ENCODE measurements at regions not wholly inside any gene's neighbourhood (a gene's known extent, or its start where the extent isn't known, plus 50 kb on each side); places are given as distances from the start of the nearest gene placed in this dataset.
"Not testable (repeated sequence)": the region's sequence is repeated elsewhere in the genome, so short reads cannot be mapped to it uniquely, and the experiment has no call there.

DNA sequence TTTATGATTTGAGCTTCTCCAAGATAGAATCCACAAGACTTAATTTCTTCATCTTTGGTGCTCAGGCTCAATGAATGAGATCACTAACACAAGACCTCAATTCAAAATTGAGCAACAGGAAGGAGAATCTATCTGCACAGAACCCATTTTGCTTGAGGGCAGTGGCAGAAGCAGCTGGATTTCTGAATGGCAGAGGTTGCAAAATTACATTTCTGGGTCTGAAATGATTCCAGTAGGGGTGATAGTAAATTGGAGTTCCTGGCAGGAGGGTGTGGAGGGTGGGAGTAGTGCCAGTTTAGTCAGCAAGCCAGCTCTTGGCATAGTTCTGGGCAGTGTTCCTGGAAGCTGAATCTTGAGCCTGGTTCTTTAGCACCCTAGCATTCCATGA lies 281.1 kb downstream of the SLC7A11 start:
- ChIA-PET CTCF (no interaction called here), POLR2A (no interaction called here)

DNA sequence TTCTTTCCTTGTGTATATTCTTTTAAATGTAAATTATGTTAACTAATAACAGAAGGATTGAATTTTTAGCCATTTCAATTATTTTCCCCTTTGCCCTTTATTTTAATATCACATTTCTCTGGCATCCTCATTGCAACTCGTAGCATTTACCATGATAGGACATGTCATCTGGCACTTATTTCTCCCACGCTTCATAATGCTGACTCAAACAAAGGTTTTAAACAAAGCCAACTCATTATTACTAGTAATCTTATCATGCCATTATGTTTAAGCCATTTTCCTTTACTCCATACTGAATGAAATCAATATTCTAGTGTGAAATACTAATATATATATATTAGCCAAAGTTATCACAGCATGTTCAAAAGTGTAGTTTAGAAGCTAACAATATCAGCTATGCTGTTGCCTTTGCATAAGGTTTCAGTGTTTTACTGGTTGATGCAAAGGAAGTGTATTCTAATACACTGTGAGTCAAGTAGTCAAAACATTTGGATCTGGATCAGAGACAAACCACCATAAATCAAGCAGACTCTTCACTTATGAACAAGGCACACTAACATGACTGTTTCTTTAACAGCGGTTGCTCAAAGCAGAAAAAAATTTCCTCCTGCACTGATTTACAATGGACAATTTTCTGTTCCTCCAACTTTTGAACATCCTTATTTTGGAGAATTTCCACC lies 281.6 kb downstream of the SLC7A11 start:
- ChIA-PET POLR2A (no interaction called here), CTCF (no interaction called here)

GRCh38 chr4:137957806-137958205 lies 284.3 kb downstream of the SLC7A11 start:
- ChIA-PET CTCF (no interaction called here), POLR2A (no interaction called here)

- POLR2A ChIA-PET: no interaction called here
- CTCF ChIA-PET: no interaction called here
Observed at GRCh38 chr4:137956256-137956655, 285.9 kb downstream of the SLC7A11 start.

- CTCF ChIA-PET: no interaction called here
- POLR2A ChIA-PET: no interaction called here
Observed at GRCh38 chr4:137955595-137955994, 286.6 kb downstream of the SLC7A11 start.

DNA sequence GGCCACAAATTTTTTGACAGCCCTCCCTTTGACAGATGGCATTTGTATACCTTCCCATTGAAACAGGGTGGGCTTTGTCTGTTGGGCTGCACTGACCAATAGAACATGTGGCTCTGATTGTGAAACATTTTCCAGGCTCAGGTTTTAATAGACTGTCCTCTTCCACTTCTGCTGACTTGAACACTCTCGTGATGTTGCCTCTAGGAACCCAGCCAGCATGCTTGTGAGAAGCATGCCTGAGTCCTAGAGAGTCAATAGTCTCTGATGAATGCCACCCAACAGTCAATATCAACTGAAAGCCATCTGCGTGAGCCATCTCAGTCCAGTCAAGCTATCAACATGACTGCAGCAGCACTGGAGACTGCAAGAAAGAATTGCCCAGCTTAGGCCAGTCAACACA lies 290.0 kb downstream of the SLC7A11 start:
- ChIA-PET CTCF (no interaction called here), POLR2A (no interaction called here)

DNA sequence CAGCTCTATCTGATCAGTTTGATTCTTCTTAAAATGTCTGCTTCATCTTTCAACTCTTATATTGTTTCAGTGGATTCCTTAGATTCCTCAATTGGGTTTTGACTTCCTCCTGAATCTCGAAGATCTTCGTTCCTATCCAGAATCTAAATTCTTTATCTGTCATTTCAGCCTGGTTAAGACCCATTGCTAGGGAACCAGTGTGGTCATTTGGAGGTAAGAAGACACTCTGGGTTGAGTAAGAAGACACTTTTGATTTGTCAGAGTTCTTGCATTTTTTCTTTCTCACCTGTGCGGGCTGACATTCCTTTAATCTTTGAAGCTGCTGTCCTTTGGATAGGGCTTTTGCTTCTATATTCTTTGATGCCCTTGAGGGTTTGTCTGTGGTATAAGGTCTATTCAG lies 291.9 kb downstream of the SLC7A11 start:
- ChIA-PET CTCF (no interaction called here), POLR2A (no interaction called here)

GRCh38 chr4:137949746-137950145 lies 292.4 kb downstream of the SLC7A11 start:
- ChIA-PET CTCF (no interaction called here), POLR2A (no interaction called here)

- POLR2A ChIA-PET: no interaction called here
Observed at GRCh38 chr4:137946453-137947174, 295.5 kb downstream of the SLC7A11 start.

DNA sequence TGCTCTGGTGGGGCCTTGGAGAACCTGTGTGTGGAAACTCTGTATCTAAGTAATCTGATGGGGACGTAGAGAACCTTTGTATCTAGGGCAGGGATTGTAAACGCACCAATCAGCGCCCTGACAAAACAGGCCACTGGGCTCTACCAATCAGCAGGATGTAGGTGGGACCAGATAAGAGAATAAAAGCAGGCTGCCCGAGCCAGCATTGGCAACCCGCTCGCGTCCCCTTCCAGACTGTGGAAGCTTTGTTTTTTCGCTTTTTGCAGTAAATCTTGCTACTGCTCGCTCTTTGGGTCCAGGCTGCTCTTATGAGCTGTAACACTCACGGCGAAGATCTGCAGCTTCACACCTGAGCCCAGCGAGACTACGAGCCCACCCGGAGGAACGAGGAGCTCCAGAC lies 299.3 kb downstream of the SLC7A11 start:
- CTCF ChIA-PET, POLR2A ChIA-PET: not testable (repeated sequence)

More at GRCh38 chr4:137946453-137947174, 295.5 kb downstream of the SLC7A11 start:
- CTCF ChIA-PET: no interaction called here

GRCh38 chr4:137942015-137942515 lies 300.1 kb downstream of the SLC7A11 start:
- POLR2A ChIA-PET, CTCF ChIA-PET: not testable (repeated sequence)

DNA sequence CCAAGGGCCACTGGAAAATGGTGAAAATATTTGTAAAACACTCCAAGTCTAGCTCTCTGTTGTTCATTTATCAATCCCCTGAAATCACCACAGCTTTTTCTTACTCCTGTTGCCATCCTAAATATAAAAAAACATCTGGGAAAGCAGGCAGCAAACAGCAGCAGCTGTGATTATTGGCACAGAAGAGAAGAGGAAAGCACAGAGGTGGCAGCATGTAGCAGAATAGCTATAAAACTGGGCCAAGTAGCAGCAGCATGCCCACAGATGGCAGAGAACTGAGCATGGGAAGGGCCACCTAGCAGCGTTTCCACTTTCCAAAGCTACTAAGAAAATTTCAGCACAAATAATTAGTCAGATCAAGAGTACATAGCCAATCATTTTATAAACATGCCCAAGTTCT lies 307.2 kb downstream of the SLC7A11 start:
- ChIA-PET CTCF (interaction anchor here (1.2 kb wide), 1 partner anchor 14 kb away, joined by 3 read pairs; no protein-coding TSS in a partner anchor), POLR2A (no interaction called here)

GRCh38 chr4:137934046-137934445 lies 308.1 kb downstream of the SLC7A11 start:
- CTCF ChIA-PET: no interaction called here
- POLR2A ChIA-PET: no interaction called here

- POLR2A ChIA-PET: no interaction called here
- CTCF ChIA-PET: no interaction called here
Observed at GRCh38 chr4:137927972-137928371, 314.2 kb downstream of the SLC7A11 start.

GRCh38 chr4:137923494-137923893 lies 318.7 kb downstream of the SLC7A11 start:
- ChIA-PET POLR2A (no interaction called here), CTCF (no interaction called here)

DNA sequence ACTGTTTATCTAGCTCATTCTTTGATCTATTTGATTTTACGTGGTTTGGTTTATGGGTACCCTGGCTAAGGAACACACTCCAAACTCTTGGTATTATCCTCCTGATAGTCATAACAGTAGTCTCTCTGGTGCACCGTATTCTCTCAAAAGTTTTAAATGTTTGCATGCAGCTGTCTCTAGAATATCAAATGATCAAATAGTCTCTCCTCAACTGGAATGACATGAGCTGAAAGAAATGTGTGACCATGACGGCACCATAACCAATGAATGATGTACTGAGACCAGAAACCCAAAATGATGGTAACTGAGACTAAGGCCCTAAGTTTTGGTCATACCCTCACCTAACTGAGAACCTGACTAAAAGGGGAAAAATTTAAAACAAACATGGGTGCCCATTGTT lies 319.4 kb downstream of the SLC7A11 start:
- ChIA-PET CTCF (no interaction called here), POLR2A (no interaction called here)

GRCh38 chr4:137909529-137910309 lies 332.4 kb downstream of the SLC7A11 start:
- ChIA-PET POLR2A (no interaction called here), CTCF (no interaction called here)

DNA sequence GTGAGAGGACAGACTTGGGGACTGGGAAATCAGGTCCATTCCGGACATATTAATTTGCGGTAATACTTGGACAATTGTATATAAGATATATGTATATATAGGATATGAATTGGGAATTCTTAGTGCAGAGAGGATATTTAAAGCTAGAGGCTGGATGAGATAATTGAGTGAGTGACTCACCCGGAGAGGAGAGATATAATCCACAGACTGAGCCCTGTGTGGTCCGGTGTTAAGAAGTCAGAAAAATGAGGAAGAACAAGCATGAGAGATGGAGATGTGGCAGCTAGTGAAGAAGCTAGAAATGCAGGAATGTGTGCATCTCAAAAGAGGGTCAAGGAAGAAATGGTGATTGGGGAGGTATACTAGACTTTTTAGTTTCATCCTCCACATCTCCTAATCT lies 336.2 kb downstream of the SLC7A11 start:
- CTCF ChIA-PET: no interaction called here
- POLR2A ChIA-PET: no interaction called here

DNA sequence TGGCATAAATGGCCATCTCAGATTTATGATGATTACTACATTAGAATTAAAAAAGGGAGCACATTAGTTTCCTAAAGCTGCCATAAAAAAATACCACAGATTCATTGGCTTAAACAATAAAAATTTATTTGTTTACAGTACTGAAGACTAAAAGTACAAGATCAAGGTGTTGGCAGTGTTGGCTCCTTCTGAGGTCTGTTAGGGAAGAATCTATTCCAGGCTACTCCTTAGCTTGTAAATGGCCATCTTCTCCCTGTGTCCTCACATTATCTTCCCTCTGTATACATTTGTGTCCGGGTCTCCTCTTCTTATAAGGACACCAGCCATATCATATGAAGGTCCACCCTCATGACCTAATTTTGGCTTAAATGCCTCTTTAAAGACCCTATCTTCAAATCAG lies 341.0 kb downstream of the SLC7A11 start:
- CTCF ChIA-PET: no interaction called here
- POLR2A ChIA-PET: no interaction called here

DNA sequence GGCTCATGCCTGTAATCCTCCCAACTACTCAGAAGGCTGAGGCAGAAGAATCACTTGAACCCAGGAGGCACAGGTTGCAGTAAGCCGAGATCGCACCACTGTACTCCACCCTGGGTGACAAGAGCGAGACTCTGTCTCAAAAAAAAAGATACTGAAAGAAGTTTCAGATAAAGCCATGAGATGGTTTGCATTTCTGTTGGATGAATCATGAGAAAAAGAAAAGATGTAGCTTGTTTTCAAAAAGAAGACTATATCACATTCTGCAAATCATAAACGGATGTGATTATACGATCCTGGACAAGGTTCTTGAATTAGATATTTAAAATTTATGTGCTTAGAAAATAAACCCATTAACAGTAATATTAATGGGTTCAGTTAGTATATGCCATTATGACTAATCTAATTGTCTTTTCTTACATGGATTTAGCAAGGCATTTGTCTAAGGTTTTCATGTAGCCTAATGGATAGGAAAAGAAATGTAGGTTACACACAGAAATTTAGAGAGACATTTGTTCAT lies 345.9 kb downstream of the SLC7A11 start:
- CTCF ChIA-PET: no interaction called here

DNA sequence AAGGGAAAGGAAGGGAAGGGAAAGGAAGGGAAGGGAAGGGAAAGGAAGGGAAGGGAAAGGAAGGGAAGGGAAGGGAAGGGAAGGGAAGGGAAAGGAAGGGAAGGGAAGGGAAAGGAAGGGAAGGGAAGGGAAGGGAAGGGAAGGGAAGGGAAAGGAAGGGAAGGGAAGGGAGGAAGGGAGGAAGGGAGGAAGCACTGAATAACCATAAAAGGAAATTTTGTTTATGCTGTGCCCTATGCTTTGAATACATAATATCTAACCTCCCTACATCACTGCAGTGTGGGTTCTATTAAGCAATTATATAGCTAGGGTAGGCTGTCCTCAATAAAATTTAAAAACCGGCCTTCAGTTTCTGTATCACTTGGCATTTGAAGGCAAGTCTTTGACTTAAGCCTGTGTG lies 346.6 kb downstream of the SLC7A11 start:
- POLR2A ChIA-PET, CTCF ChIA-PET: not testable (repeated sequence)

More for the DNA sequence above, 345.9 kb downstream of the SLC7A11 start:
- POLR2A ChIA-PET: no interaction called here

Data from activated CD8-positive, alpha-beta memory T cell treated with anti-CD3 and anti-CD28 coated beads for 36 hours (primary cell).